ENCODE measurements at regions not wholly inside any gene's neighbourhood (a gene's known extent, or its start where the extent isn't known, plus 50 kb on each side); places are given as distances from the start of the nearest gene placed in this dataset.

DNA sequence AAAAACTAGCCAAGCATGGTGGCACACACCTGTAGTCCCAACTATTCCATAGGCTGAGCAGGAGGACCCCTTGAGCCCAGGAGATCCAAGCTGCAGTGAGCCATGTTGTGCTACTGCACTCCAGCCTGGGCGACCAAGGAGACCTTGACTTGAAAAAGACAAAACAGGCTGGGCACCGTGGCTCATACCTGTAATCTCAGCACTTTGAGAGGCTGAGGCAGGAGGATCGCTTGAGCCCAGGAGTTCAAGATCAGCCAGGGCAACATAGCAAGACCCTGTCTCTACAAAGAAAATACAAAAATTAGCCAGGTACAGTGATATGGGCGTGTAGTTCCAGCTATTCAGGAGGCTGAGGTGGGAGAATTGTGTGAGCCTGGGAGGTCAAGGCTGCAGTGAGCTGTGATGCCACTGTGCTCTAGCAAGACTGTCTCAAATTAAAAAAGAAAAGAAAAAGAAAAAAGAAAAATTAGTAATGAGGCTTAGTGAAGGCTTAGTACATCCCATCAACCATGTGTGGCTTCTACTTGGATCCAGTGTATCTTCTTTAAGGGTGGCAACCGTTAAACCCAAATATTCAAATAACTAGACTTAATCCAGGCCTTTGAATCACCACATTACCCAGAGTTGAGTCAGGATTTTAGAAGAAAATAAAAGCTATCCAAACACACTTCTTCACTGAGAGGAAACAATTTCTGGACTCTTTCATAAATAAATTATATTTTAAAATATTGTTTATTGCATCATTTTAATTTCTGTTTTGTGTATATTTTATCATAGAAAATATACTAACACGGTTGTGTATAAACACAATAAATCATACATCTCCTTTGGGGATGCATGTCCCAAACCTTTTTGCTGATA is 74.3 kb upstream of the RAB4A start:
- no peak for DNase-seq

DNA sequence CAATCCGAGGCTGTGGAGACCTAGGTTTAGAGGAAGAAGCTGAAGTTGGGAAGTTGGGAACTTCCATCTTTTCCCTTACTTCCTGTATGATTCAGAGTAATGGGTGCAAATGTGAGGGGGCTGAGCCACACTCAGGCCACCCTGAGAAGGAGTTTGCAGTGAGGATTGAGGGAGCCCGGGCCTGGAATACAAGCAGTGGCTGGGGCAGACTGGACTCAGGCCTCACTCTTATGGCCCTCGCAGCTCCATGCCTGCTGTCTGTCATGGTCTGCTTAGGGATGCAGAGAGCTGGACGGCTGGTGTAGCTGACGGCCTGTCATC is 73.7 kb upstream of the RAB4A start:
- DNase-seq = no peak

DNA sequence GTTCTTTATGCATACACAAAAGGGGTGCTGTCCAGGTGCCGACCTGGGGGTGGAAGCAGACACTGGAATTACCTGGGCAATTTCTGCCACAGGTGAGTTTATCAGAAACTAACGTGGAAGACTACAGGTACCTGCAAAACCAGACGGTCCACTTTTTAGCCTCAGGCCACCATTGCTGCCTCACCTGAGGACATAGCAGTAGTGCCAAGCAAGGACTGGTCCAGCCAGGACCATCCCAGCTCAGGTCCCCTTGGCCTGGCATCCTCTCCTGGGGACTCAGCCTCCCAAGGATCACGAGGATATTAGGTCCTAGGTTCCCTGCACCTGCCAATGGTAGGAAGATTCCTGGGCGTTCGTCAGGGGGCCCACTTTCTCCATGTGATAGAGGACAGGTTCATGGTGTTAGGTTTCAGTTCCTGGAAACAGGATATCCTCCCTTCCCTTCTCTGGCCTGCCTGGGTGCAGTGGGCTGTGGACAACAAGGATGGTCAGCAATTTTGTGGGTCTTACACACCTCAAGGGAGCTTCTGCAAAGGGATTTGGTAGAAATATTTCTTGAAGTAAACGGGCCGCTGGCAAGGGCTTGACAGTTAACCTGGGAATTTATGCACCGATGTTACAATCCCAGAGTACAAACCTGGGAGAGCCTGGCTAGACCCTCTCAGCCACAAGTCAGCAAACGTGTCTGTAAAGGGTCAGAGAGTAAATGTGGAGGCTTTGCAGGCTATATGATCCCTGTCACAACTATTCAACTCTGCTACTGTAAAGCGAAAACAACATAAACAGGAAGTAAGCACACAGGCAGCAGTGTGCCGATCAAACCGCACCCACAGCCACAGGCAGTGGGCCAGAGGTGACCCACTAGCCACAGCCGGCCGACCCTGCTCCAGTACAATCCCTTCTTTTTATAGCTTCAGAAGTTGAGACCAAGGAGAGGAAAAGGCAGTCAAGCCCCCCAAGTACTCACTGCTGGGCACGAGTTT is 71.4 kb upstream of the RAB4A start:
- DNase-seq = no peak

DNA sequence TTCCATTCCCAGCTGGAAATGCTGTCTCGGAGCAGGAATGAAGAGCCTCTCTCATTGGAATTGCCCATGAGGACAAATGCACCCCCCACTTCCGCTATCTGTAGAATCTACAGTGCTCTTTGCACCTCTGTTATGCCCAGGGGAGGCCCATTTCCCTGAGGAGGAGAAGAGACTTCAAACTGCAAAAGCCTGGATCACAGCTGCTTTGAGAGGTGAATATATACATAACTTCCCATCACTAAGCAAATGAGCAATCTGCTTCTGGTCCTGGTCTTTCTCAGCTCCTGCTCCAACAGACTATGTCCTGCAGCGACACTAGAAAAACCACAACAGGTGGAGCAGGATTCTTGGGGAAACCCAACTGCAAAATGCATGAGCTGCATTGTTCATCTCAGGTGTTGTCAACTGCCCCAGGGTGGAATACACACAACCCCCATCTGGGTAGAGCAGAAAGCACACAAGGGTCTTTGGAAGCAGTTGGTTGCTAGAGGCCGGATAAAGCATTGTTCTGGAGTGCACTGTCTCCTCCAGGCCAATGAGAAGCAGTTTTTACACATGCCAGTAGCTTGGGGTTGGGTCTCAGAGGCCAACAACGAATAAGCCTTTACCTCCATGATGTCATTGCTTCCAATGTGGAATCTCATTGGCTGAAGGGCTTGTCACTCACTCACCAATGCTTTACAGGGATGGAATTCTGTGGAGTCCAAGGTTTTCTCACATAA is 67.7 kb upstream of the RAB4A start:
- DNase-seq = no peak

DNA sequence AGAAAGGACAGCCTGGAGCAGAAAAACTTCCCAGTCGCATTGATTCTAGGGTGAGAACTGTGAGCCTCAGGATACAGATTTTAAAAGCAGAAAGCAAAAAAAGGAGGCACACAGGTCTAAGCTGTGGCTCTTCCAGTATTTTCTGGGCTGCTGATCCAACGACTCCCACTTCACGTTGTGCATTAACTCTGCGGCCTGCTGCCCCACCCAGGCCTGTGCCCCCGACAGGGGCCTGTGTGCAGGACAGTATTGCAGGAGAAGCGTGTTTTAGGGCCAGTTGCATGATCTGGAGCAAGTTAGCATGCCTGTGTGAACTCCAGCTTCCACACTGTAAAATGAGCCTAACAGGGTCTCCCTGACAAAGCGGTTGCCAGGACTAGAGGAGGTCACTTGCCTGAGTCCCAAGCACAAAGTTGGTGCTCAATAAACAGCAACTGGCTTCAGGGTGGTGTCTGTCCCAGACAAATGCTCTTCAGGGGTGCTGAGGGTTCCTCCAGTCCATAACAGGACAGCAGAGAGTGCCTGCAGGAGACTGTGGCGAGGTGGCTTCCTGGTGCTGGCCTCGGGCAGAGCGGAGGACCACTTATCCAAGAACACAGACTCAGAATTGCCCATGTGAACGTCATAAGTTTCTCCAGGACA is 66.8 kb upstream of the RAB4A start:
- no peak for DNase-seq

DNA sequence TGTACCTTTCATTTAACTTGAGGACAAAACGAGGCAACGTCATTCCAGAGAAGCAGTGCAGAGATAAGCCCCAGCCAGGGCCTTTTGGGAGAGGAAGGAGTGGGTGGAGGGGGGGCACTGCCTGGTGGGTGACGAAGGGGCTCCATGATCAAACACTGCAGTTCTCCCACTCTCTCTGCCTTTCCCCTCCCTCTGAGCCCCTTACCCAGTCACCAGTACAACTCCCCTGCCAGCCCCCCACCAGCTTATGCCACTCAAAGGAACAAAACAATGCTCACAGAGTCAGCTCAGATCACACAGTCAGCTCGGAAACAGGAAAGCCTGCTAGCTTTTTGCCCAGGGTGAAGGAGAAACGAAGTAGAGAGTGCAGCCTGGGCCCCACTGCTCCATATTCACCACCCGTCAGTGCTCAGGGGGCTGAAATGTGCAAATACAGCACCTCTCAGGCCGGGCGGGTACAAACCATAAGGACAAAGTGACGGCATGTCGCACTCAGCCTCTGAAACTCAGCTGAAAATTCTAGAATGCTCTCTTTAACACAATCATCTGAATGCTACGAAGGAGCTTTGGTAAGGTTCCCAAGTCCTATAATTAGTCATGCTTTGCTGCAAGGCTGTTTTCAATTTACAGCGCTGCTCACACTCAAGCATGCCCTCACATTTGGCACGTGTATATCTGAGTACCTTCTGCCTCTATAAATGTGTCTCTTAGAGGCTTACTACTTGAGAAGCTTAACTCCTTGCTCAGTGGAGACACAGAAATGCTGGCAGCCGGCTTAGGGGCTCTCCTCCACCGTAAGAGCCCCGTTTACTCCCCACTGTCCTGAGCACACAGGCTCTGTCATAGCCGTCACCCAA is 65.8 kb upstream of the RAB4A start:
- DNase-seq = no peak

DNA sequence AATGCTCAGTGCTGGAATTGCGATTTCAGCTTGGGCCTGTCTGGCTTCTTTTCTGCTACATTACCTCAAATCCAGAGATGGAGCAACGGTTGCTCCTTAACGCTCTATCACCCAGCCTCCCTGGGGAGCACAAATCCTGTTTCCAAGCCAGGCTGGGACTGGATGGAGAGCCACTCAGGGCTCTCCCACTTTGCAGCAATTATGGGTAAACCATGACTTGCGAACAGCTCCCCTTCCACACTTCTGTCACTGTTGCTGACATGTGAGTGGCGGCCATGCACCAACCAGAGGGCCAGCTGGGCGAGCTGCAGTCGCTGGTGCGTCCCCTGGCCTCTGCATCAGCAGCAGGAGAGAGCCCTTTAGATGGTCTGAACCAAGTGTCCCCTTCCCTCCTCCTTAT is 65.1 kb upstream of the RAB4A start:
- DNase-seq = no peak

DNA sequence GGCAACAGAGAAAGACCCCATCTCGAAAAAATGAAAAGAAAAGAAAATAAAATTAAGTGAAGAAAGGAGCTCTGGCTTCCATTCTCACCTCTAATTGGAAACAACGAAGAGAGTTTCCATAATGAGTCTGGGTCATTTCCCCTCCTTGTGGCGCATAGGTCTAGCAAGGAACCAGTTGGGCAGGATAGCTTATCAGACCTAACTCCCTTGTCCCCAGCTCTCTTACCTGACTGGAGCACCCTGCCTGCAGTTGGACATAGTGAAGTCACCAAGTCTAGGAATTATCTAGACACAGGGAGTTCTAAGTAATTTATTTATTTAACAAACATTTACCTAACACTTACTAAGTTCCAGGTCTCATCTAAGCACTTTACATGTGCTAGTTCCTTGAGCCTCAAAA is 63.0 kb upstream of the RAB4A start:
- no peak for DNase-seq

DNA sequence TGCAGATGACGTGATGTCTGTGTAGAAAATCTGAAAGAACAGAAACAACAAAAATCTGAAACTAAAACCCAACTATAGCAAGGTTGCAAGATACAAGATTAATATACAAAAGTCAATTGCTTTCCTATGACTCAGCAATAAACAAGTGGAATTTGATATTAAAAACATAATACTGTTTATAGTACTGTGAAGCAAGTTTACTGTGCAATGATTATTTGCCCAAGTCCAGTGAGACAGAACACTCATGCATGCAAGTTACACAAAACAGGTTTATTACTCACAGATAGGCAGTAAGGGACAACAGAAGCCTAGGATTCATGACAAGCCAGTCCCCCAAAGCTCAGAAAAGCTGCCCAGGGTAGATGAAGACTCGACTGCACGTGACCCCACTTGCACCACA is 62.4 kb upstream of the RAB4A start:
- no peak for DNase-seq

DNA sequence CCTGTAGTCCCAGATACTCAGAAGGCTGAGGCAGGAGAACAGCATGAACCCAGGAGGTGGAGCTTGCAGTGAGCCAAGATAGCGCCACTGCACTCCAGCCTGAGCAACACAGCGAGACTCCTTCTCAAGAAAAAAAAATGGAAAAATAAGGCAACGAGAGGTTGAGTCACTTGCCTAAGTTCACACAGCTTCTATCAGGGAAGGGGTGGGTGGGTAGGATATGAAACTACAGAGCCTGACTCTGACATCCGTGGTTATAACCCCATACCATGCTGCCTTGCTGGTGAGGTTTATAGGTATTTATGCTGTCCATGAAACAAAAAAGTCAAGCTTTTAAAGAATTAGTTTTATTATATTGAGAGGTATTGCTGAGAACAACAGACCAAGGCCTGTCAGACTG is 61.5 kb upstream of the RAB4A start:
- DNase-seq = no peak

DNA sequence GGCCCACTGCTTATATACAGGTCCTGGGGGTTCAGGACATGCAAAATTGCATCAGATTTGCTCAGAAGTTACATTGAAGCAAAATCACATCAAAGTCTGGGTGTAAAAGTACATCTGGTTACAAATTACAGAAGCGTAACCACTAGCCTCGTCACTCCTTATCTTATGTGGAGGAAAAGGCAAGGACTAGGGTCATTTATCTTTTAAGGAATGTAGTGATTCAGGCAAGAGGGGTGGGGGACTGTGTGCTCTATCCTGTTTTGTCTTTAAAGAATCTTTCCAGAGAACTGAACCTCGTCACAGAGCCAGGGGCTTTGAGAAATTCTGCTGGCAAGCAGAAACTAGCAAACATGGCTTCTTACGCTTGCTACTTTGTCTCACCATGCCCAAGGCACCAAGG is 61.1 kb upstream of the RAB4A start:
- DNase-seq = no peak

DNA sequence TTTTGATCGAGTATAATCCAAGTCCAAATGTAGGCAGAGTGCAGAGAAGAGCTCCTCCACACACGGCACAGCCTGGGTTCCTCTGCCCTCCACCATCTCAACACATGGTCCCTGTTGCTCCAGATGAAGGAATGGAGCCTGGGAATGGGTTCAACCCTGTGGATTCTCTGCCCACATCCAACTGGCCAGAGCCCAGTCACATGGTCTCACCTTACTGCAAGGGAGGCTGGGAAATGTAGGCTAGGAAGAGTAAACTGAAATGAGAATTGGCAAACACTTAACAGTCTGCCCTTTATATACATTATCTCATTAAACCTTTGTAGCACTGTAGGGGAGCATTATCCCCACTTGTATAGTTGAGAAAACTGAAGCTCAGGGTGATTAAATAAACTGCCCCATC is 60.1 kb upstream of the RAB4A start:
- DNase-seq = no peak

DNA sequence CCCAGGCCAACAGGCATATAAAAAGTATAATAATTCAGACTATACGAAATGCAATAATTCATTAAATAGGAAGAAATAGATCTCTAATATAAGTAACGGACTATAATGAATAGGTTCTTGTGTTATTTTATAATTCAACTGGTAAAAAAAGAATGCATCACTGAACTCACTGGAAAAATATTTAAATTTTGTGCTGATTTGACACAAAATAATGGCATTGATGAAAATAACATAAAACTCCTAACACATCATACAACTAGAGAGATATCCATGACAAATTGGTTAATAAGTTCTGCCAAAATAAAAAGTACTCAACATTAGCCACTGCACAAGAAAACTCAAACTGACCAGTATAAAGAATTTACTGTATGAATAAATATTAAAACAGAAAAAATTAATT is 57.1 kb upstream of the RAB4A start:
- no peak for DNase-seq

DNA sequence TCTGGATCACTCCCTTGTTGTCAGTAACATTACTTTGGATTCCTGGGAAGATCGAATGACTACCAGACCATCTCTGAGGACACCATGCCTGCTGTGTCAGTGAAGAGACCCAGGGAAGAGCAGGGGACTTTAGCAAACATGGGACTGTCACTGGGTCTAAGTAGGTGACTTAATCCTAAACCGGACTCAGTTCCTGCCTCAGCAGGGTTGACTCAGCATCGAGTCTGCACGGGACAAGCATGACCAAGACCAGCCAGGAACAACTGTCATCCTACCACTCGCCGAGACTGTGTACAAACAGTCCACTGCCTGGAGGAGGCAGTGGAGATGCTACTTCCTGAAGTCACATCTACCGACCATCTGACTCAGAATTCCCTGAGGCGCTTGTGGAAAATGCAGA is 53.2 kb upstream of the RAB4A start:
- DNase-seq = no peak

DNA sequence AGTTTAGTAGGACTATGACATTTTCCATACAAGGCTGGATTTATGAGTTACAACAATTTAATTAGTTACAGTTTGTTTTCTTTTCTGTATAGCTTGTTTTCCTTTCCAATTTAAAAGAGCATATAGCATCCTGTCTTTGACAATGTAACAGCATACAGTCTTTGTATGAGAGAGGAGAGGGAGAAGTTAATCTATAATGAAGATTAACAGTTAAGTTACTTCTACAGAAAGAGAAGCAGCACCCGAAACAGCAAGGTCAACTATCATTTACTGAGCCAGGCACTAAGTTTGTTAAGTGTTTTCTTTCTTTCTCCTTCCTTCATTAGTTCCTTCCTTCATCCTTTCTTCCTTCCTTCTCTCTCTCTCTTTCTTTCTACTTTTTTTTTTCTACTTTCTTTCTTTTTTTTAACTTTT is 52.3 kb upstream of the RAB4A start:
- DNase-seq = no peak

DNA sequence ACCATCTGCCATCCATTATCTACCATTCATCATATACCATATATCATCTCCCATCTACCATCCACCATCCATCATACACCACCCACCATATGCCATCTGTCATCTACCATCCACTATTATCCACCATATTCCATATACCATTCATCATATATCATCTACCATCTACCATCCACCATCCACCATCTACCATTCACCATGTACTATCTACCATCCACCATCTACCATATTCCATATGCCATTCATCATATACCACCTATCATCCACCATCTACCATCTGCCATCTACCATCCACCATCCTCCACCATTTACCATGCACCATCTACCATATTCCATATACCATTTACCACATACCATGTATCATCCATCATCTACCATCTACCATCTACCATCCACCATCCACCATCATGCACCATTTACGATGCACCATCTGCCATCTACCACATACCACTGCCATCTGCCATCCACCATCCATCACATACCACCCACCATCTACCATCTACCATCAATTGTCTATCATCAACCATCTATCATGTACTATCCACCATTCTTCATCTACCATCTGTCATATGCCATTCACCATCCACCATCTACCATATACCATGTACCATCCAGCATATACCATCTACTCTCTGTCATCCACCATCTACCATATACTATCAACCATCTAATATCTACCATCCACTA is 50.6 kb upstream of the RAB4A start:
- no peak for DNase-seq

DNA sequence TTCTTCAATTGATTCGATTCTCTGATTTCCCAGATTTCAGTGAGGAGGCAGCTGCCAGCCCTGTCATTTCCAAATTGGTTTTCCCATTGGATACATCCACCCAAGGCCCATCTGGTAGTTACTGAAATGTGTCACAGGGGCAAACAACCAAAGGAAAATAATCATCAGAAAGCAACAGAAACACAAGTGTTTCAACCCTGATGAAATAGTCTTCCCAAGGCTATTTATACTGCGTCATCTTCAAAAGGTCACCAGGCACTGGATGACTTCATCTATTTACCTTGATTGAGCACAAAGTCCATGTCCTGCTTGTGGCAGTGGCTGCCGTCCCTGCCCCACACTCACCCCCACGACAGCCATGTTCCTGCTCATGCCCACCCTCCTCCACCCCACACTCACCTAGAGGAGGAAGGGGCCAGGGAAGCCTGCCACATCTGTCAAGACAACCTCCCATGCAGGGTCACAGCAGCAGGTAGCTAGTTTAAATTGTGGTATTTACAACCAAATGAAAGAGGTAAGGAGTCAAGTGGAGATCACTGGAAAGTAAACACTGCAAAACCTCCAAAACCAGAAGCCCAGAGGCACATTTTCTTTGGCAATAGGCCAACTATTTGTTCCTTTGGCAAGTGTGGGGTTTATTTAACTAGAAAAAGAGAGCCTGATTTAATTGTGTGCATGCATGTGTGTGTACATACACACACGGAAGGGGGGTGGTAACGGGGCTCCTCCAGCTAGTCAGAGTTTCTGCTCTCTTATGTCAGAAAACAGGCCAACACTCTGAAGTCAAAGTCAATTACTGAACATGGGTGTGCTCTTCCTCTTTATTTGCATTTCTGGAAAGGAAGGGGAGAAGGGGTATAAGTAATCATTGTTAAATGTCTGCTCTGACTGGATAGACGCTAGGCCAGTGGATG is 49.5 kb upstream of the RAB4A start:
- DNase-seq = peak; percentile 86

All from NCI-H1092 treated with DMSO at 0.1 percent for 48 hours (cell line).